ENCODE measurements at regions not wholly inside any gene's neighbourhood (a gene's known extent, or its start where the extent isn't known, plus 50 kb on each side); places are given as distances from the start of the nearest gene placed in this dataset.

GRCh38 chr9:20137425-20137824 is 348.6 kb upstream of the SLC24A2 start:
- TF ChIP-seq, protein P1, sequence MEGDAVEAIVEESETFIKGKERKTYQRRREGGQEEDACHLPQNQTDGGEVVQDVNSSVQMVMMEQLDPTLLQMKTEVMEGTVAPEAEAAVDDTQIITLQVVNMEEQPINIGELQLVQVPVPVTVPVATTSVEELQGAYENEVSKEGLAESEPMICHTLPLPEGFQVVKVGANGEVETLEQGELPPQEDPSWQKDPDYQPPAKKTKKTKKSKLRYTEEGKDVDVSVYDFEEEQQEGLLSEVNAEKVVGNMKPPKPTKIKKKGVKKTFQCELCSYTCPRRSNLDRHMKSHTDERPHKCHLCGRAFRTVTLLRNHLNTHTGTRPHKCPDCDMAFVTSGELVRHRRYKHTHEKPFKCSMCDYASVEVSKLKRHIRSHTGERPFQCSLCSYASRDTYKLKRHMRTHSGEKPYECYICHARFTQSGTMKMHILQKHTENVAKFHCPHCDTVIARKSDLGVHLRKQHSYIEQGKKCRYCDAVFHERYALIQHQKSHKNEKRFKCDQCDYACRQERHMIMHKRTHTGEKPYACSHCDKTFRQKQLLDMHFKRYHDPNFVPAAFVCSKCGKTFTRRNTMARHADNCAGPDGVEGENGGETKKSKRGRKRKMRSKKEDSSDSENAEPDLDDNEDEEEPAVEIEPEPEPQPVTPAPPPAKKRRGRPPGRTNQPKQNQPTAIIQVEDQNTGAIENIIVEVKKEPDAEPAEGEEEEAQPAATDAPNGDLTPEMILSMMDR (conservative IDR thresholded peaks at IDR 0.05): no peak
- TF ChIP-seq ZFX (IDR thresholded peaks at IDR 0.05): no peak

All from C4-2B (cell line).